Activated CD4-positive, alpha-beta T cell treated with anti-CD3 and anti-CD28 coated beads for 4 hours (primary cell): ENCODE measurements at regions not wholly inside any gene's neighbourhood (a gene's known extent, or its start where the extent isn't known, plus 50 kb on each side); places are given as distances from the start of the nearest gene placed in this dataset.
"Not testable (repeated sequence)": the region's sequence is repeated elsewhere in the genome, so short reads cannot be mapped to it uniquely, and the experiment has no call there.

Experiments
- DNase-seq, 2 donors: peaks; one replicate each; pipeline ENCODE4 v3.0.0-alpha.2; 2020

GRCh38 chr2:143840194-143840593 is 679.7 kb downstream of the ZEB2 start:
- no peak for DNase-seq

GRCh38 chr2:143839456-143839855 is 680.5 kb downstream of the ZEB2 start:
- DNase-seq = no peak

- DNase-seq = not testable (repeated sequence)
Observed at GRCh38 chr2:143837055-143837454, 682.9 kb downstream of the ZEB2 start.

- no peak for DNase-seq
Observed at GRCh38 chr2:143835481-143835880, 684.4 kb downstream of the ZEB2 start.

- no peak for DNase-seq
Observed at GRCh38 chr2:143833015-143833660, 686.8 kb downstream of the ZEB2 start.

- DNase-seq = no peak
Observed at GRCh38 chr2:143830476-143830875, 689.4 kb downstream of the ZEB2 start.

- DNase-seq = no peak
Observed at GRCh38 chr2:143828763-143829537, 691.0 kb downstream of the ZEB2 start.

- no peak for DNase-seq
Observed at GRCh38 chr2:143824791-143825190, 695.1 kb downstream of the ZEB2 start.

- no peak for DNase-seq
Observed at GRCh38 chr2:143823876-143824275, 694.7 kb downstream of the ARHGAP15 start.

GRCh38 chr2:143823296-143823695 is 694.1 kb downstream of the ARHGAP15 start:
- DNase-seq = no peak

- no peak for DNase-seq
Observed at GRCh38 chr2:143822736-143823135, 693.5 kb downstream of the ARHGAP15 start.

GRCh38 chr2:143819764-143820163 is 690.5 kb downstream of the ARHGAP15 start:
- no peak for DNase-seq

GRCh38 chr2:143819190-143819735 is 690.0 kb downstream of the ARHGAP15 start:
- DNase-seq = no peak
